A549 (cell line): ENCODE measurements at regions not wholly inside any gene's neighbourhood (a gene's known extent, or its start where the extent isn't known, plus 50 kb on each side); places are given as distances from the start of the nearest gene placed in this dataset.

ENCODE experiments used
- CHD2 ChIP-seq: fragments of 150-350 bp; IDR thresholded peaks from 2 replicates; pipeline ENCODE4 v1.6.1; 2014; ENCODE audit warnings: low read length; ENCODE audit not compliant: partially characterized antibody
- CTCF ChIP-seq: fragments of >200 bp; sonication (Bioruptor Twin); formaldehyde crosslinking; IDR thresholded peaks from 3 replicates; pipeline ENCODE4 v1.5.1; 2016
- EP300 ChIP-seq, 2 experiments: fragments of >200 bp; sonication (Bioruptor Twin); formaldehyde crosslinking; IDR thresholded peaks; 2 replicates in 1 of 2; 3 replicates in 1 of 2; pipeline ENCODE4 v1.6.1; 2016 to 2017
- JUNB ChIP-seq: fragments of >200 bp; sonication (Bioruptor Twin); formaldehyde crosslinking; IDR thresholded peaks from 2 replicates; pipeline ENCODE4 v1.6.1; 2016
- POLR2A ChIP-seq: IDR thresholded peaks from 2 replicates; pipeline ENCODE4 v1.6.1; 2012; ENCODE audit warnings: mild to moderate bottlenecking, low read length
- POLR2AphosphoS2 ChIP-seq: conservative IDR thresholded peaks from 2 replicates; pipeline ENCODE4 v1.6.1; 2012; ENCODE audit warnings: low read length, improper control_type of control experiment, inconsistent platforms
- RCOR1 ChIP-seq: fragments of 150-350 bp; IDR thresholded peaks from 2 replicates; pipeline ENCODE4 v1.6.1; 2014; ENCODE audit warnings: antibody characterized with exemption, low read length, low read depth
- TF ChIP-seq, protein P1 (sequence below): IDR thresholded peaks from 2 replicates; pipeline ENCODE4 v1.6.1; 2012

GRCh38 chr2:239581352-239581901 is 180.6 kb upstream of the HDAC4 start:
- no peak for TF ChIP-seq EP300 (IDR thresholded peaks at IDR 0.05)
- TF ChIP-seq POLR2AphosphoS2 = no peak
- TF ChIP-seq POLR2A = no peak
- TF ChIP-seq, protein P1, sequence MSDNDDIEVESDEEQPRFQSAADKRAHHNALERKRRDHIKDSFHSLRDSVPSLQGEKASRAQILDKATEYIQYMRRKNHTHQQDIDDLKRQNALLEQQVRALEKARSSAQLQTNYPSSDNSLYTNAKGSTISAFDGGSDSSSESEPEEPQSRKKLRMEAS = no peak
- TF ChIP-seq CTCF = no peak
- no peak for TF ChIP-seq JUNB
- TF ChIP-seq CHD2 = no peak
- TF ChIP-seq RCOR1 = no peak
